ENCODE measurements at regions not wholly inside any gene's neighbourhood (a gene's known extent, or its start where the extent isn't known, plus 50 kb on each side); places are given as distances from the start of the nearest gene placed in this dataset.

GRCh38 chr5:42908509-42909488 is 97.1 kb upstream of the SELENOP start:
- TF ChIP-seq CTCF (IDR thresholded peaks at IDR 0.05), result peak; percentile 70 to 93 (median 88)
- no peak for TF ChIP-seq POLR2A (IDR thresholded peaks at IDR 0.05)

Measured in adrenal gland (tissue), 5 donors.